CD4-positive, alpha-beta T cell treated with Interleukin-4 for 4 hours (primary cell): ENCODE measurements at regions not wholly inside any gene's neighbourhood (a gene's known extent, or its start where the extent isn't known, plus 50 kb on each side); places are given as distances from the start of the nearest gene placed in this dataset.
"Not testable (repeated sequence)": the region's sequence is repeated elsewhere in the genome, so short reads cannot be mapped to it uniquely, and the experiment has no call there.

Source experiments
- DNase-seq: peaks from one replicate; pipeline ENCODE4 v3.0.0-alpha.2; 2020

DNA sequence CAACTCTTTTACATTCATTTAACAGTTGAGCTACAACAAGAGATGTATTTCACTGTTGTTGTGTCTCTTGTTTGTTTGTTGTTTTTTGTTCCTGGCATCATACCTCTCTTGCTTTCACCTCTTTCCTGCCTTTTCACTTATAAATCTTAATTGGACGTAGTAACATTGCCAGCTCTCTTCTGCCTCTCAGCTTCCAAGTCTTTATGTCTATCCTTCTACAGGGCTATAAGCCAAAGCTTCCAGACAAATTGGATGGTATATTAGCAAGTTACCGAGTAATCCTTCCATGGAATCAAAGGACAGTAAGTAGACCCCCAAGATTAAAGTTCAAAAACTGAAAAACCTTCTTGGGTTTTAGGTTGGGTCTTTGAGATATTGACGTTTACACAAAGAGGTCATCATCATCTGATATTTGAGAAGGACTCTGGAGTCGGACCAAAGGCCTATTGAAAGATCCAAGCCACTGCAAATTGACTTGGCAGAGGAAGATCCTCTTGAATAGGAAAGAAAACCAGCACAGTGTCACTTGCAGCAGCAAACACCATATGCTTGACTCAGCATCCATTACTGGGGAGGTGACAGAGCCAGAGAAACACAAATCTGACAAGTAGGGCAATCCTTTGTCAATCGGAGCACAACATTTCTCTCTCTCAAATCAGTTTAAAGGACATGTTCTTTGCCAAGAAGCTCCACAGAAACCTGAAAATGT, 648.5 kb upstream of the NR2F2 start:
- DNase-seq: no peak

DNA sequence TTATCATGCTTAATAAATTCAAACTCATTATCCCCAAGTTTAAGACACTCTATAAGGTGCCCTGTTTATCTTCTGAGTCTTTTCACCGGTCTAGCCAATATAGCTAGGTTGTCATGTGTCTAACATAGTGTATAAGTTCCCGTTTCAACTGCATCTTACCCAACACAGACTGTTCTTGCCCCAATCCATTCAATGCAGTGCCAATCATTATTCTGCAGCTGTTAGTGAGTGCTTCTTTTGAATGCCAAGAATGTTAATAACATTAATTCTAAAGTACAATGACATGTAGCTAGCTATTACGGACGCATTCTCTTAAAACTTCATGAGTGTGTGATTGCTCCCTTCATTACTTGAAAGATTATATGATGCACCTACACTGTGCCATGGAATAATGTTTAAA, 646.4 kb upstream of the NR2F2 start:
- no peak for DNase-seq

GRCh38 chr15:95684693-95685115, 645.8 kb upstream of the NR2F2 start:
- no peak for DNase-seq

DNA sequence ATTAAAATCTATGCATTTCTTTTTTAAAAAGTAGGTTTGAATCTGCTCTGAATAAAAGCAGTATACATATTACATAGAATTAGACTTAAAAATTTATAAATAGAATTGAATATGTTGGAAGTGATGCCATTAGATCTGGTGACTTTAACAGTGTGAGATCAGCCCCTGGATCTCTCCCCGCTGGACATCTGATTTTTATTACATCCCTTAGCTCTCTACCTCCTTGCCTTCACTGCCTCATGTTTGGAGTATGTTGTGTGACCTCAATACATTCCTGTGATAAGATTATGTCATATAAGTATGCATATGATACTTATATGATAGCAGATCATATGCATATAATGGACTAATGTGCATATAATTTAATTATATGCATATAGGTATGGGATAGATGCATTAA, 643.4 kb upstream of the NR2F2 start:
- no peak for DNase-seq

GRCh38 chr15:95687686-95688085, 642.8 kb upstream of the NR2F2 start:
- DNase-seq: no peak

DNA sequence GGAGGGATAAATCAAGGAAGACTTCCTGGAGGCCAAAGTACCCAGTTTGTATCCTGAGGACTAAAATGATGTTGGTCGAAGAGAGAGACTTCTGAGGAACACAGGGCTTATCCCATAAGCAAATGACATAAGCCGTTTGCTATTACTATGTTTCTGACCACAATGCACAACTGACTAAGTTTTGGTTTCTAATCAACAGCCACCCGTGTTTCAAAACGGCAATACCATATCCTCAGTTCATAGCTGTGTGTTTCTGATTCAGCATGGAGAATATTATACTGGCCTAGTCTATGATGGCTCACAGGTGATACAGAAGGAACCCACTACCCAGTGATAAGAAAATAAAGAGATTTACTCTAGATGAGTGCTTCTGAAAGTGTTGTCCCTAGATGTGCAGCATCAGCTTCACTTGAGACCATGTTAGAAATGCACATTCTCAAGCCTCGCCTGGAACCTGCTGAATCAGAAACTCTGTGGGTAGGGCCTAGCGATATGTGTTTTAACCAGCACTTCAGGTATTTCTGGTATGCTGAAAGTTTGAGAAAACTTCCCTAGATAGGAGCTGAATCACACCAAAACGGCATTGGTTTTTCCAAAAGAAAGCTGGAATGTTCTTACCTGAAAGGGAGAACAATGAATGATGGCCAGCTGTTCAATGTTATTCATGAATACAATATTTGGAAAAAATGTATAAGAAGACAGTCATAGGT, 639.7 kb upstream of the NR2F2 start:
- DNase-seq: no peak

DNA sequence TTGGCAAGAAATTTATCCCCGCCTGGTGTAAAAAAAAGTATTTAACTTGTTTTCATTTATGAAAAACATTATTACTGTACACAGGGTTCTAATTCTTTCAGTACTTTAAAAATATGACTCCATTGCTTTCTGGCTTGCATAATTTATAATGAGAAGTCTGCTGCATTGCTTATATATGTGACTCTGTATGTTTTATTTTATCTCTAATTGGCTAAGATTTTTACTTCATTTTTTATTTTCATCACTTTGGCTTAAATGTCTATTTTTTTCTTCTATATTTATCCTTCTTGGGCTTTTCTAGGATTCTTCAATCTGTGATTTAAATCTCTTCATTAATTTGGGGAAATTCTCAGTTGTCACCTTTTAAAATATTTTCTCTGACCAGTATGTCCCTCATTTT, 636.6 kb upstream of the NR2F2 start:
- no peak for DNase-seq

DNA sequence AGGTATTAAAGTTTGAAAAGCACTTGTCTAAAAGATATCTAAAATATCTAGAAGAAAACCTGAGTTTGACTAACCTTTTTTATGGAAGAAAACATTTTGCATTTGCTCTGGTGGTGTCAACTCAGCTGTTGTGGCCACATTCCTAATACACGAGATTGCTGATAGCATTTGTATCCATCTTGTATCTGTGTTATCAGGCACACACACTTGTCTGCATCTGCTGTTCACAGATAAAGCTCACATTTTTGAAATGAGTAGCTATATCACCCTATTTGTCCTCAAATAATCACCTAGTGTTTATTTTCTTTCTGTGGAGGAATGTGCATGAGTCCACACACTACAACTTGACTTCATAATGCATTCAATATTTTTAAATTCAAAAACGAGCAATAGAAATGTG, 632.3 kb upstream of the NR2F2 start:
- DNase-seq: no peak

GRCh38 chr15:95698951-95699350, 631.5 kb upstream of the NR2F2 start:
- no peak for DNase-seq

- no peak for DNase-seq
Measured at GRCh38 chr15:95699578-95699977, 630.9 kb upstream of the NR2F2 start.

GRCh38 chr15:95700692-95701091, 629.8 kb upstream of the NR2F2 start:
- not testable (repeated sequence) for DNase-seq

- DNase-seq: no peak
Measured at GRCh38 chr15:95701410-95701809, 629.1 kb upstream of the NR2F2 start.

- no peak for DNase-seq
Measured at GRCh38 chr15:95709959-95710695, 620.4 kb upstream of the NR2F2 start.

- DNase-seq: no peak
Measured at GRCh38 chr15:95712785-95713184, 617.7 kb upstream of the NR2F2 start.

- DNase-seq: no peak
Measured at GRCh38 chr15:95713324-95713723, 617.2 kb upstream of the NR2F2 start.

GRCh38 chr15:95715116-95715903, 615.2 kb upstream of the NR2F2 start:
- DNase-seq: no peak

DNA sequence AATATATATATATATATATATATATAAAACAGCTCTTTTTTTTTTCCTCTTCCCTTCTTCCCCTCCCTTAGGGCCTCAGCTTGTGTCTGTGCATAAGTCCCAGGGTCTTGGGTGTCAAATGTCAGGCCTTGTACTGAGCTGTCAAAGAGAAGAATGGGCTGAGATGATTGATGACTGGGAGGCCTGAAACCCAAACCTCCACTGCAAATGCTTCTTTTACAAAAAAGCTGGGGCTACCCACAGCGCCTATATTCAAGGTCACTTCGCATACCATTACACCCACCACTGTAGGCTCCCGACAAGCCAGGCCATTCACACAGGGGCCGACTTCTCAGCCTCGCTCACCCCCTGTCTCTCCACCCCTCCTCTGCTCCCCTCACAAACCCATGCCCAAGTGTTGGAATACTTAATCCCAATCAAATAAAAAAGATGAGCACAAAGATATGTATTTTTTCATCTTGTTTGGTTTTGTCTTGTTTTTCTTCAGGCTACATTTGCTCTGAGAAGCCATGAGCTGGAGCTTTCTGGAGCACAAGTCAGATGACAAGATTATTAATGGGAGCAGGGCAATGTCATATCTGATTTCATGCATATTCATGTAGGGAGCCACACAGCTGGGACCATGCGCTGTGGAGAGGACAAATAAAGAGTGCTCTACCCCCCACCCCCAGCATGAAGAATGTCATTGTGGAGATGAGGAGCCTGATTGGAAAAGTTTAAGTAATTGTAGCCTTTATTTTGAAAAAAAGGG, 614.4 kb upstream of the NR2F2 start:
- DNase-seq: no peak

DNA sequence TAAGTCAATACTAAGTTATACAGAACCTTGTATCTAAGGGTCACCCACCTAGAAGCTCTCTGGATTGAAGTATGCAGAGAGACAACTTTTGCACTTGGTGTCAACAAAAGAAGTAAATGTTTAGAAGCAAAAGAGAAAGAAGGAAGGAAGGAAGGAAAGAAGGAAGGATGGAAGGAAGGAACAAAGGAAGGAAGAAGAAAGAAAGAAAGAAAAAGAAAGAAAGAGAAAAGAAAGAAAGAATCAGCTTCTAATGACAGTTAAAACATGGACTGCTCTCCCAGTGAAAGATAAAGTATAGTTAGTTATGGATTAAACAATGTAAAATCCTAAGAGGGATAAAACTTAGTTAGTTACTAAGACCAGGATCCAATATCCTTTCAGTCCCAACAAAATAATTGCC, 613.8 kb upstream of the NR2F2 start:
- DNase-seq: no peak

- no peak for DNase-seq
Measured at GRCh38 chr15:95718441-95718840, 612.1 kb upstream of the NR2F2 start.

DNA sequence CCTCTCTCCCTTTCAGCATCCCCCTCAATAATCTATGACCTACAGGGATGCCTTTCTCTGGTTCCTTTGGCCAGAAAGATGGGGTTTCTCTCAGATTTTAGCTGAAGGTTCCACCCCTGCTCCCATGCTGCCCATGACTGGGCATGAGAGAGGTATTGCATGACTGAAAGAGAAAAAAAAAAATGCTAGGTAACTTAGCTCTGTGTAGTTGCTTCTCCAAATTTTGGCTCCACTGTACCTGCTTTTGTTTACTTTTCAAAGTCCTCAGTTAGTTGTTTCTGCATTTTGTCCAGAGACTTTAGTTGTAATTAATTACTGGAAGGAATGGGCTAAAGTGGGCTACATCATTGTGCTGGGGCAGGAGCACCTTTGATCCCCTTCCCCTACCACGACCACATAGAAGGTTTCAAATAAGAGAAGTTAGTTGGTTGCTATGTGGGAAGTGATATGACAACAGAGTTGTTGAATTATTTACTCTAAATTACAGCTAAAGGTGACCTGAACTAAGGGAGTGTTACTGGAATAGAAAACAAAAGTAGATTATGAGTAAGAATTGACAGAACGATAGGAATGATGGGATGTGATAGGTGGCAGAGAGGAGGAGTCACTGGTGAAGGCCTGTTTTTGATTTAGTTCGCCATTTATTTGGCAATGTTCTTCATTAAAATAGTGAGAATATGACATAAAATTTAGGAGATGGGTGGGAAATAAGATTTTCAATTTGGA, 605.4 kb upstream of the NR2F2 start:
- no peak for DNase-seq

- DNase-seq: no peak
Measured at GRCh38 chr15:95726891-95727290, 603.6 kb upstream of the NR2F2 start.

GRCh38 chr15:95733931-95734330, 596.6 kb upstream of the NR2F2 start:
- peak; percentile 5 for DNase-seq
